ENCODE measurements at regions not wholly inside any gene's neighbourhood (a gene's known extent, or its start where the extent isn't known, plus 50 kb on each side); places are given as distances from the start of the nearest gene placed in this dataset.

- Histone ChIP-seq H4K8ac (ENCODE audit: low read depth, low read length) (no peak overlapping the region), H4K12ac (ENCODE audit: low read depth, low read length) (no peak overlapping the region), H2BK12ac (ENCODE audit: low read length) (no peak overlapping the region), H3K27me3 (ENCODE audit: insufficient read depth, low read length) (no peaks in the 10 kb centered on the region), H4K91ac (ENCODE audit: low read depth, low read length) (no peak overlapping the region), H2AFZ (ENCODE audit: insufficient read depth, low read length, poor library complexity) (no peak overlapping the region), H3K14ac (ENCODE audit: low read length) (no peak overlapping the region), H3K36me3 (ENCODE audit: control insufficient read depth in 1 of 2, insufficient read depth in 2 of 2, low read length in 2 of 2) (no peaks in the 10 kb centered on the region), H3K4ac (ENCODE audit: low read depth, low read length) (no peak overlapping the region), H2BK5ac (ENCODE audit: low read depth, low read length, poor library complexity) (no peak overlapping the region), H3K9me3 (ENCODE audit: insufficient read depth, low read depth, low read length) (no peaks in the 10 kb centered on the region), H3K18ac (ENCODE audit: low read length) (no peak overlapping the region), H2BK120ac (ENCODE audit: insufficient read depth, low read length, poor library complexity) (no peak overlapping the region), H3K4me3 (ENCODE audit: low read depth, low read length) (no peak overlapping the region), H3K27ac (ENCODE audit: low read depth, low read length) (no peak overlapping the region), H3K4me2 (ENCODE audit: low read length) (no peak overlapping the region), H3K4me1 (ENCODE audit: control insufficient read depth in 1 of 2, insufficient read depth in 2 of 2, low read length in 2 of 2) (no peaks in the 10 kb centered on the region), H3K23ac (ENCODE audit: low read length) (no peak overlapping the region), H3K79me1 (ENCODE audit: low read length) (no peaks in the 10 kb centered on the region), H3K9ac (ENCODE audit: low read length) (no peak overlapping the region), H3K79me2 (ENCODE audit: control insufficient read depth, insufficient read depth, low read length, poor library complexity) (no peaks in the 10 kb centered on the region), H2AK5ac (ENCODE audit: low read length) (no peak overlapping the region)
- no CpG with 5 or more reads among the region's 1 CpG for WGBS (ENCODE audit: extremely low coverage, insufficient coverage, insufficient read length)
- no peak for DNase-seq
These were observed 812.2 kb upstream of the TENM3 start for GRCh38 chr4:181431006-181431405.

DNA sequence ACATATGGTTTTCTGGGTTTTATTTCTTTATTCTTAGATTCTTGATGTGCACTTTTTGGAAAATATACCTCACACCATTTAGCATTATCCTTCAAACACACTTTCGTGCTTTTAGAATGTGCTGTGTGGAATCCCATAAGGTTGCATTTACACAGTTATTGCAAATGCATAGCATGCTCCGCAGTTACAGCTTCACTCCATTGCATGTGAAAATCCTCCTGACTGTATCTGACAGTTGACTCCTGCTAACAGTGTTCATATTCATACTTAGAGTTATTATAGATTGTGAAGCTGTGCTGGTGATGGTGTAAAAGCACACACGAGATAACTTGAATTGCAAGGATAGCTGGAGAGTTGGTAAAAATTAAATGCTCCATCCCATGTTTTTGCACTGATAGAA lies 811.5 kb upstream of the TENM3 start:
- Histone ChIP-seq H2BK12ac (ENCODE audit: low read length) (no peak overlapping the region), H3K18ac (ENCODE audit: low read length) (no peak overlapping the region), H3K79me2 (ENCODE audit: control insufficient read depth, insufficient read depth, low read length, poor library complexity) (no peaks in the 10 kb centered on the region), H2AFZ (ENCODE audit: insufficient read depth, low read length, poor library complexity) (no peak overlapping the region), H3K4ac (ENCODE audit: low read depth, low read length) (no peak overlapping the region), H3K27me3 (ENCODE audit: insufficient read depth, low read length) (no peaks in the 10 kb centered on the region), H2BK120ac (ENCODE audit: insufficient read depth, low read length, poor library complexity) (no peak overlapping the region), H3K79me1 (ENCODE audit: low read length) (no peaks in the 10 kb centered on the region), H4K12ac (ENCODE audit: low read depth, low read length) (no peak overlapping the region), H3K9ac (ENCODE audit: low read length) (no peak overlapping the region), H3K27ac (ENCODE audit: low read depth, low read length) (no peak overlapping the region), H3K4me1 (ENCODE audit: control insufficient read depth in 1 of 2, insufficient read depth in 2 of 2, low read length in 2 of 2) (no peaks in the 10 kb centered on the region), H4K91ac (ENCODE audit: low read depth, low read length) (no peak overlapping the region), H3K9me3 (ENCODE audit: insufficient read depth, low read depth, low read length) (no peaks in the 10 kb centered on the region), H3K23ac (ENCODE audit: low read length) (no peak overlapping the region), H3K4me3 (ENCODE audit: low read depth, low read length) (no peak overlapping the region), H3K36me3 (ENCODE audit: control insufficient read depth in 1 of 2, insufficient read depth in 2 of 2, low read length in 2 of 2) (no peaks in the 10 kb centered on the region), H3K4me2 (ENCODE audit: low read length) (no peak overlapping the region), H2BK5ac (ENCODE audit: low read depth, low read length, poor library complexity) (no peak overlapping the region), H3K14ac (ENCODE audit: low read length) (no peak overlapping the region), H4K8ac (ENCODE audit: low read depth, low read length) (no peak overlapping the region), H2AK5ac (ENCODE audit: low read length) (no peak overlapping the region)
- DNase-seq = no peak
- WGBS (ENCODE audit: extremely low coverage, insufficient coverage, insufficient read length) = no CpG with 5 or more reads among the region's 3 CpGs

GRCh38 chr4:181432335-181432734 lies 810.9 kb upstream of the TENM3 start:
- no peak overlapping the region for H2AK5ac ChIP-seq (ENCODE audit: low read length)
- H4K8ac ChIP-seq (ENCODE audit: low read depth, low read length) = no peak overlapping the region
- no peak overlapping the region for H3K18ac ChIP-seq (ENCODE audit: low read length)
- no peak overlapping the region for H3K9ac ChIP-seq (ENCODE audit: low read length)
- no peak overlapping the region for H3K27ac ChIP-seq (ENCODE audit: low read depth, low read length)
- H3K4ac ChIP-seq (ENCODE audit: low read depth, low read length) = no peak overlapping the region
- no peak overlapping the region for H2BK120ac ChIP-seq (ENCODE audit: insufficient read depth, low read length, poor library complexity)
- no peak overlapping the region for H3K14ac ChIP-seq (ENCODE audit: low read length)
- no peaks in the 10 kb centered on the region for H3K79me2 ChIP-seq (ENCODE audit: control insufficient read depth, insufficient read depth, low read length, poor library complexity)
- DNase-seq = no peak
- no peak overlapping the region for H4K91ac ChIP-seq (ENCODE audit: low read depth, low read length)
- no peaks in the 10 kb centered on the region for H3K9me3 ChIP-seq (ENCODE audit: insufficient read depth, low read depth, low read length)
- H3K4me1 ChIP-seq (ENCODE audit: control insufficient read depth in 1 of 2, insufficient read depth in 2 of 2, low read length in 2 of 2) = no peaks in the 10 kb centered on the region
- H3K79me1 ChIP-seq (ENCODE audit: low read length) = no peaks in the 10 kb centered on the region
- H3K4me3 ChIP-seq (ENCODE audit: low read depth, low read length) = no peak overlapping the region
- no peak overlapping the region for H2BK12ac ChIP-seq (ENCODE audit: low read length)
- no peak overlapping the region for H2AFZ ChIP-seq (ENCODE audit: insufficient read depth, low read length, poor library complexity)
- no peak overlapping the region for H3K23ac ChIP-seq (ENCODE audit: low read length)
- no peaks in the 10 kb centered on the region for H3K36me3 ChIP-seq (ENCODE audit: control insufficient read depth in 1 of 2, insufficient read depth in 2 of 2, low read length in 2 of 2)
- WGBS (ENCODE audit: extremely low coverage, insufficient coverage, insufficient read length) = no CpG with 5 or more reads among the region's 6 CpGs
- H3K4me2 ChIP-seq (ENCODE audit: low read length) = no peak overlapping the region
- no peak overlapping the region for H4K12ac ChIP-seq (ENCODE audit: low read depth, low read length)
- no peak overlapping the region for H2BK5ac ChIP-seq (ENCODE audit: low read depth, low read length, poor library complexity)
- H3K27me3 ChIP-seq (ENCODE audit: insufficient read depth, low read length) = no peaks in the 10 kb centered on the region

DNA sequence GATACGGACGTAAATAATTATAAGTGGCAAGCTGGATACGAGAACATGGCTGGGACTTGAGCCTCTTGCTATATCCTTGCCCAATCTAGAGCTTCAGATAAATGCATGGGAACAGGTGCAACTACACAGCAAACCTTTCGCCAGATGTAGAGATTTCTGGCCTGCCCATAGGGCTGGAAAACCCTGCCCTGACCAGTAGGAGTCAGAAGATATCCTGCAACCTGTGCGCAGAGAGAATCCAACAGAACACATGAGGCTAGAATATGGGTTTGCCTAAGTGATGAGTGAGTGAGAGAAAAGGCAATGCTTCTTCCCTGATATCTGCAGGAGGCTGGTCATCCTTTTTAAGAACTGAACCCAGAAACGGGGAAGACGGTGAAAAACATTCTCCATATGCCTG lies 805.3 kb upstream of the TENM3 start:
- Histone ChIP-seq H3K27ac (ENCODE audit: low read depth, low read length) (no peak overlapping the region), H3K4me2 (ENCODE audit: low read length) (no peak overlapping the region), H2BK5ac (ENCODE audit: low read depth, low read length, poor library complexity) (no peak overlapping the region), H2BK120ac (ENCODE audit: insufficient read depth, low read length, poor library complexity) (no peak overlapping the region), H4K12ac (ENCODE audit: low read depth, low read length) (no peak overlapping the region), H3K4me3 (ENCODE audit: low read depth, low read length) (no peak overlapping the region), H2AFZ (ENCODE audit: insufficient read depth, low read length, poor library complexity) (no peak overlapping the region), H3K18ac (ENCODE audit: low read length) (no peak overlapping the region), H4K91ac (ENCODE audit: low read depth, low read length) (no peak overlapping the region), H3K4ac (ENCODE audit: low read depth, low read length) (no peak overlapping the region), H3K9ac (ENCODE audit: low read length) (no peak overlapping the region), H2BK12ac (ENCODE audit: low read length) (no peak overlapping the region), H3K9me3 (ENCODE audit: insufficient read depth, low read depth, low read length) (no peaks in the 10 kb centered on the region), H4K8ac (ENCODE audit: low read depth, low read length) (no peak overlapping the region), H3K4me1 (ENCODE audit: control insufficient read depth in 1 of 2, insufficient read depth in 2 of 2, low read length in 2 of 2) (no peaks in the 10 kb centered on the region), H3K14ac (ENCODE audit: low read length) (no peak overlapping the region), H3K79me1 (ENCODE audit: low read length) (no peaks in the 10 kb centered on the region), H3K27me3 (ENCODE audit: insufficient read depth, low read length) (no peaks in the 10 kb centered on the region), H3K36me3 (ENCODE audit: control insufficient read depth in 1 of 2, insufficient read depth in 2 of 2, low read length in 2 of 2) (no peaks in the 10 kb centered on the region), H2AK5ac (ENCODE audit: low read length) (no peak overlapping the region), H3K79me2 (ENCODE audit: control insufficient read depth, insufficient read depth, low read length, poor library complexity) (no peaks in the 10 kb centered on the region), H3K23ac (ENCODE audit: low read length) (no peak overlapping the region)
- DNase-seq = no peak
- WGBS (ENCODE audit: extremely low coverage, insufficient coverage, insufficient read length) = no CpG with 5 or more reads among the region's 7 CpGs
